GM19452 (cell line): ENCODE measurements at regions not wholly inside any gene's neighbourhood (a gene's known extent, or its start where the extent isn't known, plus 50 kb on each side); places are given as distances from the start of the nearest gene placed in this dataset.

ENCODE experiments used
- ATAC-seq: cut with Tn5 transposase; IDR thresholded peaks from one replicate; pipeline ENCODE4 v1.9.1; 2021; ENCODE audit not compliant: unreplicated experiment

DNA sequence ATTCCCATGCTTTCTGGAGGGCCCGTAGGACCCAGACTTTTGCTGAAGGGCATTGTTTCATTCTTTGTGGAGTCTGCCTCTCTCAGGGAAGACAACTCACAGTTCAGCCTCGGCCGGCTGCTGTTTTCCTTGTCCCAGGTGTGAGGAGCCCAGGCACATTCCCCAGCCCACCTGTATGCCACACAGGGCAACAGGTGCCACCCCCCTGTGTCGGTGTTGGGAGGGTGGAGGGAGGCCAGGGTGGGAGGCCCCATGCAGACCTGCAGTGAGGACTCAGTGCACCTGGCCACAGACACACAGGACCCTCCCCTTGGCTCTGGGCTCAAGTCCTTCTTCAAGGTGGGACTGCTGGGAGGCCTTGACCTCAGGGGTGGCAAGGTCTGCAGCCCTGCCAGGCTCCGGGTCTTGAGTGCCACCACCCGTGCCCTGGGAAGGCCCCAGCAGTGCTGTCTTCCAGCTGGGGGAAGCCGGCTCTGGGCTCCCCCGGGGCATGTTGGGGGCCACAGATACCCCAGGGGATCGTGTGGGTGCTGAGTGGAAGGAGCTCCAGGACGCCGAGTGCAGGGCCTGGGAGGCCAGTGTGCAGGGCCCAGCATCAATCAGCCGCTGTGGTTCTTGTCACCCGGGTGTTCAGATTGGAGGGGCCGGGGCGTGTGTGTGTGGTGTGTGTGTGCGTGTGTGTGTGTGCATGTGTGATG lies 1286.1 kb downstream of the BRD1 start:
- no peak for ATAC-seq

DNA sequence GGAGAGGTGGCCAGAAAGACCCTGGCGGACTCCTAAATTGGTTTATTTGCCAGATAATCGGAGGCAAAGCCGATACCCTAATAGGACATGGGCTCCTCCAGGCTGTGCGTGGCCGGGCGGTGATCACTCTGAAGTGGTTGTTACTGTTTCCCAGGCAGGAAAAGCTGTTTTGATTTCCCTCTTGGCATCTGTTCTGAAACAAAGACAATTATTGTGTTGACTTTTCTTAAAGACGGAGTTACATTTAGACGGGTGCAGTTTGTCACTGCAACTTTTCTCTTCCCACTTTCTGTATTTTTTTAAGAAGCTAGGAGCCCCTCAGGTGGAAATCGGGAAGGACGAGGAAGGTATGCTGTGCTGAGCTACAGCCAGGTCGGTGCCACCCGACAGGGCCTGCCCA lies 1288.4 kb downstream of the BRD1 start:
- ATAC-seq: no peak

DNA sequence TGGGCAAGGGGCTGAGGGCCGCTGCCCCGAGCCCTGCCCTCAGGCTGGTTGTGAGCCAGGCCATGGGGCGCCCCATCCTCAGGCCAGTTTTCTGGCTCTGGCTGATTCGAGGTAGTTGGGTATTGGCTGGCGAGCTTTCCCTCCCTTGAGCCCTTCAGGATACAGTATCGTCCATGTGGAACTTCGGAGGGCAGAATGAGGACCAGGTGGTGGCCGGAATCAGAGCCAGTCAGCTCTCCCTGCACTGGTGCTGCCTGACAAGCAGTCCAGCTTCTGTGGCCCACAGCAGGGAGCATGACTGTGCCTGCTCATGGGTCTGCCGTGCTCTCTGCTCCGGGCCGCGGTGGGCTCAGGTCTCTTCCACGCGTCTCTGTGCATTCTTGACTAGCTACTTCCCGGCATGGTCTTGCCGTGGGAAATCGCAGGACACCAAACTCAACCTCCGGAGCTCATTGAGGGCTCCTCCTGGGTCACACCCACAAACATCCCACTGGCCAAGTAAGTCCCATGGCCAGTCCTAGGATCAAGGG lies 1289.3 kb downstream of the BRD1 start:
- no peak for ATAC-seq

DNA sequence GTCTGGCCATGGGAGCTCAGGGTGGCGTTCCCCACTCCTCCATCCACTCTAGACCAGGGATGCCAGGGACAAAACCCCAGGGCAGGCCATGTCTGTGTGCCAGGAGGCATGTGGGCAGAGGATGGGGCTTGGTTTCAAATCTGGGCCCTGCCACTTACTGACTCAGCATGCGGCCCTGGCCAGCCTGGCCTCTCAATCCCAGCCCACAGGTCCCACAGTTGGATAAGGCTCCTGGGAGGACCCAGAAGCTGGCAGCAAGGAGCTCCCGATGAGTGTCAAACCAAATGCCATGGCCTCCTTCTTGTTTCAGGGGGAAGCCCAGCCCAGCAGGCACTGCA lies 1290.4 kb downstream of the BRD1 start:
- ATAC-seq: no peak

DNA sequence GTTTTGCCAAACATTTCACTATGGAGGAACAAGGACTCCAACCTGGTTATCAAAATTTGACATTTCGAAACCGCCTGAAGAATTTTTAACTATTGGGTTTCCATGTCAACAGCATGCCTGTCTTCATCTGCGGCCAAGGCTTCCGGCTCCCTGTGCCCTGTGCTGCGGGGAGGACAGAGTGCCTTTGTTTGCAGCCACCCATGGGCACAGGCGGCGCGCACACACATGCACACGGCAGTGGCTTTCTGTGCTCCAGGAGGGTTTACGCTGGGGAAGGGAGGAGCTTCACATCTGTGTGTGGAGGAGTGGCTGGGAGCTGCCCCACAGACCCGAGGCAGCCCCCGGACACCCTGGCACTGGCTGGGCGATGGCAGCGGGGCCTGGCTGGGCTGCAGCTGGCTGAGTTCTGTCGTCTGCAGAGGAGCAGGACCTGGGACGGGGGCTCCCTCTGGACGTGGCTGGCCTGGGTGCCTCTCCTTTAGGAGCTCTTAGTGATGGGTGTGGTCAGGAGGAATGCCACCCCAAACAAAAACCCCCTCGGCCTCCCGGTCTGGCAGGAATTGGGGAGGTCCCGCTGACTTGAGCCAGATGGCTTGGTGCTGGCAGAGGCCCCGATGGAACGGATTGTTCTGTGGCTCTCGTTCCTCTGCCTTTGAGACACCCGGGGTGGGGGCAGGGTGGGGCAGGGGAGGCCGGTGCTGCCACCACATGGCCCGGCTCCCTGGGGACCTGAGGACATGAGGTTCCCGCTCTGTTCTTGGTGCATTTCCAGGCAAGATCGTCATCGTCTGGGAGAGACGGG lies 1290.9 kb downstream of the BRD1 start:
- no peak for ATAC-seq

DNA sequence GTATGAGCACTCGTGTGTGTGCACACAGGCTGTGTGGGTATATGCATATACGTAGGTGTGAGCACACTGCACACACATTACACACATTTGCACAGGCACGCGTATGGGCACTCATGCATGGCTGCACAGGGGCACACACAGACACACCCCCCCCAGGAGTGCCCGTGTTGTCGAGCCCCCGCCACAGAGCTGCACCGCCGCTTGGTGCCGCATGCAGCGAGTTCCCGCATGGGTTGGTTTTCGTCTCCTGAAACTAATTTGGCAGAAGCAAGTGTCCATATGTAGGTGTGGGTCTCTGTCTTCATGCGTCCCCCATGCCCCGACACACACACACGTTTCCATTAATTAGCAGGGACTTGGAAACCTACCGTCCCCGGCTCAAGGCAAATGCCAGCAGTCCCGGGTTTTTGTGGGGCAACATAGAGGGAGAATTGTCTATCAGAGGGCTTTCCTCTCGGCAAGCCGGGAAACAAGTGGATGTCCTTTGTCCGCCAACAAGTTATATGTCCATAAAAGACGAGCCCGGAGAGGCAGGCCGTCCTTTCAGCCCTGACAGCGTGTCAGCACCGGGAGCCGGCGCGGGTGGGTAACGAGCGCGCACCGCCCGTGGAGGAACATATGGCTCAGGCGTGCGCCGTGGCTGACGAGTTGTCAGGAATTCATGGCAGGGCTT lies 1291.7 kb downstream of the BRD1 start:
- ATAC-seq: no peak

DNA sequence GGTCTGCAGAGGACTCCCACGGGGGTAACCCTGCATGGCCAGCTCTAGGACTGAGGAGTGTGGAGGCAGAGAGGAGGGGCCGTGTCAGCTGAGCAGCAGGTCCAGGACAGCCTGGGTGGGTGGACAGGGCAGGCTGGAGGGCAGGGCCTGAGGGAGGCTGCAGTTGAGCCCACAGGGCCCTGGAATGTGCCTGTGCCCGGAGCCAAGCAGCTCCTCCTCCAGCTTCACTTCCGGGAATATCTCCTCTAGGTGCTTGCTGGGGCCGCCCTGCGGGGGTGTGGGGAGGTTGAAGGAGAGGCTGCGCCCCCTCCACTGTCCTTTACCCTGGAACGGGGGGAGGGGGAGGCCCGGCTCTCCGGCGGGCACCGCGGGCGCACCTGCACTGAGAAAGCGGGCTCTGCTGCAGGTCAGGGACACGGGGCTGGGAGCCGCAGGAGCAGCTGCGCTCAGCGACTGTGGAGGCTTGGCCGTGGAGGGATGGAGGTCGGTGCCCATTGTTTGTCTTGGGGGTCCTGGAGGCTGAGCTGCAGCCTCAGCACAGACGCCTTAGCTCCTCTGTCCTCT lies 1293.2 kb downstream of the BRD1 start:
- ATAC-seq: no peak

DNA sequence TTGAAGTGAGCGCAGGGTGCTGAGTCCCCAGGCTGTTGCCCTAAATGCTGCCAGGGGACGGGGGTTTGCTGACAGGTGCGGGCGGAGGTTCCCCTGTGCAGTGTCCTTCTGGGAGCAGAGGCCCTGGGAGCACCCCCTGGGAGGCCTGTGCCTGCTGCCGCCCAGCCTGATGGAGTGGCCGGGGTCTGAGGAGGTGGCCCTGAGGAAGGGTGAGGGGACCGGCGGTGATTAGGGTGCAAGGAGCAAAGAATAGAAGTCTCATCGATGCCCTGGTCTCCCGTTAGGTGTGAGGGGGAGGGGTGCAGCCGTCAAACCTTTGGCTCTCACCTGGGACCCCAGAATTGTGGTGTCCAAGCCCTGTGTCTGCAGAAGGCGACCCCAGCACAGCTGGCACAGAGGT lies 1294.7 kb downstream of the BRD1 start:
- ATAC-seq: no peak

DNA sequence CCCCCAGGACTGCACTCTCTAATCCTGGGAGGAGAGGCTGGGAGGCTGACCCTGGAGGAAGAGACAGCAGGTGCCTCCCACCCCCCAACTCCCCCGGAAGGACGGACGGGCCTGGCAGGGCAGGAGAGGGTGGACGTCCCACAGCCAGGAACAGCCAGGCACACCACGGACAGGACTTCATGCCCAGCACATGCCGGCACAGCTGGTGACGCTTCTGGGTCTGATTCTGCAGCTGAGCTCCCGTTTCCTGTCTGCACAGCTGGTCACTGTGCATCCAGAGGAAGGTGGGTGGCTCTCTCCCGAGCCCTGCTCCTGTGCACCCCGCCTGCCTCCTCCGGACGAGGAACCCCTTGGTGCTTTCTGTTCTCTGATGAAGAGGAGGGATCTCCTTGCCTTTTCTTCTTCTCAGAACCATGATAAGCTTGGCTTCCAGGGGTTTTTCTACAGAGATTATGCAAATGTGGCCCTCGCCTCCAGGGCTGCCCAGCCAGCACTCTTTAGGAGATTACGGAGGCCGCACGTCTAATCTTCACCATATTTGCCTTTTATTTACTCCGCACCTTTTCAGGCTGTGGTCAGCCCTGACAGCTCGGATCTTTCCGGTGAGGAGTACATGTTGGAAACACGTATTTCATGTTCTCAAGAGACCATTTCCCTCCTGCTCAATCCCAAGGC lies 1295.8 kb downstream of the BRD1 start:
- no peak for ATAC-seq

DNA sequence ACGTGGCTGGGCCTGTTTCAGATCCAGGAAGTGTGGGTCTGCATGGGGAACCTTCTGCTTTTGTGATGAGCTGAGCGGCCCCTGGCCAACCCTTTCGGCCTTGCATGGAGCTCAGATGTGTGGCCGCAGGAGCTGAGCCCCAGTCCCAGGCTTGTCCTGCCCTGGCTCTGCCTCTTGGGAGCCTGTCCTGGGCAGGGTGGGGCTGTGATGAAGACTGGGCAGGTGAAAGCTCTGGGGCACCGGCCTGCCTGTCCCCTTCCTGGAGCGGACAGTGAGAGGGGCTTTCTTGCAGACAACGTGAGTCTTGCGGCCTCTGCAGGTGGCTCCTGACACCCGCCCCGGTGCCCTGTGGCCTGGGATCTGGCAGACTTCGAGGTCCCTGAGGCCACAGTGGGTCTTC lies 1296.6 kb downstream of the BRD1 start:
- no peak for ATAC-seq

DNA sequence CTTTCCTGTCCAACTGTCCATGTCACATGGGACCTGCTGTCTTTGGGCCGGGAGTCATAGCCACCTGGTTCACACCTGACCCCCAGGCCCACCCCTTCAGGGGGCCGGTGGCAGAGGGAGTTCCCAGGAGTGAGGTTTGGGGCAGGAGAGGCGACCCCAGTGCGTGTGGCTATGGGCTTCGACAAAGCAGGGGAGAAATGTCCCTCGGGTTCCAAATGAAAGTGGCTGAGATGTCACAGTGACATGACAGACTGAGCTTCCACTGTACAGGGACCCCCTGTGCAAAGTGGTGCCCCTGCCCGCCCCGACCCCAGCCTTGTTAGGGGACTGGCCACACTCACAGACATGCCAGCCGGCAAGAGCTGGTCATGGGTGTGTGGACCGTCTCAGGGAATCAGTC lies 1297.0 kb downstream of the BRD1 start:
- ATAC-seq: no peak

DNA sequence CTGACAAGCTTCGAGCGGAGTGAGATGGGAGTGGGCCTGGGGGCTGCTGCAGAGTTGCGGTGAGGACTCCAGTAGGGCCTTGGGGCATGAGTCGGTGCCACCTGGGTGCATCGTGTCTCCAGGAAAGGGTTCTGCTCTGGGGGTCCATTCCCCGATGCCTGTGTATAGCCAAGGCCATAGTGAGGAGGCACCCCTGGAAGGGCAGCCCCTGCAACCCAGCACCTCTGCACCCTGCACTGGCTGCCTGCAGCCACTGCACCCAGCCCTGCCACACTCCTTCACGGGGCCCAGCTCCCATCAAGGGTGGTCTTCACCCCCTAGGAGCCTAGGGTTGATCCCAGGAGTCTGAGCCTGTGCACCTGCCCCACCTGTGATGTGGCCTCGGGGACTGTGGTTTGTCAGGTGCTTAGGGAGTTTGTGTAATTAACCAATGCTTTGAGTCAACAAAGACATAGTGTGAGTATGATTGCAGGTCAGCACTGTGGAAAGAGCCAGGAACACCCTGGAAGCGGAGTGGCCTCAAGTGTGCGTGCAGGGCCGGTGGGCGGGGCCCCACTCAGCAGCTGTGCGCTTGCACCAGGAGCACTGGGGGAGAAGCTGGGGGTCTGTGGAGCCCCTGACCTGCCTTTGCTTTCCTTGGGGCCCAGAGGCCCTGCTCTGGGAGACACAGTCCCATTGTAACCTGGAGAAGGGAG lies 1299.3 kb downstream of the BRD1 start:
- ATAC-seq: no peak

DNA sequence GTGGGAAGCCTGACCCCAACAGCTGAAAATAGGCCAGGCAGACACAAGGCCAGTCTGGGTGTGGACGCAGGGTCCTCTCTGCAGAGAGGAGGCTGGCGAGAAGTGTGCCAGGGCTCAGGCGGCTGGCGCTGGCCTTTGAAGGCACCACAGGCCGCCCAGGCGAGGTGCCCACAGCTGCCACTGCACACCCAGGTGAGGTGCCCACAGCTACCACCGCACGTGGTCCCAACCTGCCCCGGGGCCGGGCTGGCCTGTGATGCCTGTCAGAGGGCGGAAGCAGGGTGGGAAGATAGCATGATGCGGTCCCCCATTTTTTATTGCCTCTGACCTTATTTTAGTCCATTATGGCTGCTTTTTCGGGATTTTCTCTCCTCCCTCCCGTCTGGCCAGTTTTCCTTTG lies 1303.9 kb downstream of the BRD1 start:
- no peak for ATAC-seq

DNA sequence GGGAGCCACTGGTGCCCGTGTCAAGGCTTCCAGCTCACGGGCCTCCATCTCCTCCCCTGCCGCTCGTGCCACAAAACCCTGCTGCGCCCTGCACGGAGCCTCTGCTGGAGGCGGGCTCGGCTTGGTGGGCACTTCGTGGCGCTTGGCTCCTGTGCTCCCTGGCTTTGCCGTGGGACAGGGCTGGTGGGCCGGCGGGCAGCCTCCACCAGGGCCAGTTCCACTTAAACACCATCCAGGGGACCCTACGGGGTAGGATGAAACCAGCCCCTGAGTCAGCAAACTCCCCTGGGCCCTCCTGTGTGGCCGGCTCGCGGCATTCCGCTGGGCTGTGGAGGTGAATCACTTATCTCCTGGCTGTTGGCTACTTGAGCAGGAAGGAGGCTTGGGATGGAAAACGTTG lies 1304.6 kb downstream of the BRD1 start:
- no peak for ATAC-seq

DNA sequence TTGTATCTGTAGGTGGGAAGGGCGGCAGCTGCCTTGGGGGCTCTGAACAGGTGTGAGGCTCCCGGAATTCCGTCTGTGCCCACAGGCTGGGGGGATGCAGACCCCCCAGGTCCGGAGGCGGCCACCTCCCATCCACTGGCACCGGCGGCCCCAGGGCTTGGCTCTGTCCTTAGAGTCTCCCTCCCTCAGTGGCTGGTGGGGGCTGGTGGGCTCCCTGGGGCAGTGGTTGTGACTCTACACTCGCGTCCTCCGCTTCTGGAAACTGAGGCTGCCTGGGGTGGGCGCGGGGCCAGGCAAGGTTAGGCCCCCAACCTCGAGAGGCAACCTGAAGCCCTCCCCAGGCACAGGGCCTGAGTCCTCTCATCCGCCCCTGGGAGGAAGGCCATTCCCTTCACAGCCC lies 1305.4 kb downstream of the BRD1 start:
- ATAC-seq: no peak

DNA sequence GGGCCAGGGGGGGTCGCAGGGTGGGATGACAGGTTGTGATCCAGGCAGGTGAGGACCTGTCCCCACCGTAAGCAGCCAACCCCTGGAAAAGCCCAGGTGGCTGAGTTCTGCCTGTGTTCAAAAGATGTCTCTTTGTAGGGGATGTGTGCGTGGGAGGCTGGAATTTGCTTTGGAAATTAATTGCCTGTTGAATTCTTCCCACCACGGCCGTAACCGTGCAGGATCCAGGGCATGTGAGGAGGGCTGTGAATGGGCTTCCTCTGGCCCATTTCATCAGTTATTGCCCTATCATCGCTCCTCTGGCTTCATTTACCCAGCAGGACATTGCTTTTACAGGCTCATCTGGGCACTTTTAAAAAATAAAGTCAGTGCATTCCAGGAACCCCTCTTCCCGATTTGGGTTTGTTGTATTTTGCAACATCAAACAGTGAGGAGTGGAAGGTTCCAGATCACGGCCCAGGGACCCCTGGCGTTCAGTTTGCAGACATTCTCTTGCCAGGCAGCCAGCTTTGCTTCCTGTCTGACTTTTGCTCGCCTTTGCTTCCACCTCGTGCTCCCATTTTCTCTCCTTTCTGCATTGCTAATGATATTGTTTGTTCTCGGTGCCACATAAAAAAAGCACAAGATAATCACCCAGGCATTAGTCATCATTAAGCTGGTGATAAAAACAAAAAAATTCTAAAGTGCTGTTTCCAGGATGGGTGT lies 1306.6 kb downstream of the BRD1 start:
- no peak for ATAC-seq

DNA sequence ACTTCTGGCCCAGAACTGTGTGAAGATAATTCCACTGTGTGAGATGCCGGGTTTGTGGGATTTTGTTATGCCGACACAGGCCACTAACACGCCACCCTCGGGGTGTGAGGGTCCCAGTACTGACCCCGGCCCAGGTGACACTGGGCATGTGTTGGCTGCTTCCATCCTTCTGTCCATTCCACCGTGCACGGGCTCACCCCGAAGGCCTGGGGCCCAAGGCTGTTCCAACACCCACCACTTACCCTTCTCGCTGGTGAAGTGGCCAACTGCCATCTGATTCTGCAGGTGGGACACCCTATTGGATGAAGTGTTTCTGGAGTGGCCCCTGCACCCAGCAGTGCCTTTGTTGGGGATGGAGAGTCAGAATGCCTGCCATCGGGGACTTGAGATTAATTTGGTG lies 1307.5 kb downstream of the BRD1 start:
- no peak for ATAC-seq

DNA sequence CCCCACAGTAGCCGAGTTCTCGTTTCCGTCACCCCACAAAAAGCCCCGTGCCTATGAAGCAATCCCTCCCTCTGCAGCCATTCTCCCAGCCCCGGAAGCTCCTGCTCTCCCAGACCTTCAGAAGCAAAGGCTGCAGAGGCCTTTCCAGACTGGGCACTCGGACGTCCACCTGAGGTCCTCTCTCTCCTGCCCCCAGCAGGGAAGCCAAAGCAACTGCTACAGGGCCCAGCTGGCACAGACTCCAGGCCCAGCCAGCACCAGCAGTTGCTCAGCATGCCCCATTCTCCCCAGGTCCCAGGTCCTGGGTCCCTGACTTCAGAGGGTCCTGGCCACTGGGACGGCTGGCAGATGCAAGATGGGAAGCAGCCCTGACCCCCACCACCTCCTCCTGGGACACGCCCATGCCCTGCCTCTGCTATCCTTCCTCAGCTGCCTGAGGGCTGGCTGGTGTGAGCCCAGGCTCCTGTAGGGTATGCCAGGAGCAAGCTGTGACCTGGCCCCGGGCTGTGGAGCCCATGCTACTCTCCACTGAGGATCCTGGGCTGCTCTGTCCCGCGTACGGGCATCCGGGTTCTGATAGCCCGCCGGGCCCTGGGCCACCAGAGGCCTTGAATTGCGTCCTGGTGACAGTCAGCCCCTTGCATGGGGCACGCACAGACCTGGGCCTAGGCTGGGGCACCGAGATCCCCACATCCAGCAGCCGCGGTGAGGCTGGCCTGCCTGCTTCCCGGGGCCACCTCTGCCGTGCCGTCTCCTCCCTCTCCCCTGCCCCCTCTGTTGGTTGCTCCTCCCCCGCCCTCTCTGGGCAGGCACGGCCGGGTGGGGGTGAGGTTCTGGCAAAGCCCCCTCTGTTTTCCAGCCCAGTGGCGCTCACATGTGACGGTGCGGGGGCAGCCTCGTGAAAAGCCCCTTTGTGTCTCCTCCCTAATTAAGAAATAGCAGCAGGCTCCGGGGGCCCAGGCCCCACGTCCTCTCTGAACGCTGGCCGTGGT lies 1310.3 kb downstream of the BRD1 start:
- no peak for ATAC-seq

DNA sequence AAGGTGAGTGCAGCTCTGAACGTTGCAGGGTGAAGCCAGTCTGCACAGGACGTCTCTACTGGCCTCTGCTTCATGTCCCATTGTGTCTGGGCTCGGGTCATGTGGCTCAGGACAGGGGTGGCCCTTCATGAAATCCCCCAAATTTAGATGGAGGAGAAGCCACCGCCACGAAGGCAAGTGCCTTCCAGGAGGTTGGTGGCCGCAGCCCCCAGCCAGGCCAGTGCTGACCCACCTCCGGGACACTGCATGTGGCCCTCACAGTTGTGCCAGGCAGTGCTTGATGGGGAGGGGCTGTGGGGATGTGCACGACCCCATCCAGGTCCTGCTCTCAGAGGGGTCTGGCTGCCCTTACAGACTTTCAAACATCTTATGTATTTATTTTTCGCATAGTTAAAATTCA lies 1311.1 kb downstream of the BRD1 start:
- ATAC-seq: no peak
